CD4-positive, alpha-beta T cell treated with Interferon alpha-2 for 1 hour (primary cell): ENCODE measurements at regions not wholly inside any gene's neighbourhood (a gene's known extent, or its start where the extent isn't known, plus 50 kb on each side); places are given as distances from the start of the nearest gene placed in this dataset.
"Not testable (repeated sequence)": the region's sequence is repeated elsewhere in the genome, so short reads cannot be mapped to it uniquely, and the experiment has no call there.

ENCODE experiments used
- DNase-seq, 2 donors: peaks; one replicate each; pipeline ENCODE4 v3.0.0-alpha.2; 2020 to 2022

- no peak for DNase-seq
Observed at GRCh38 chr4:136001791-136002190, 1530.5 kb downstream of the PCDH18 start.

GRCh38 chr4:136000246-136000645, 1532.0 kb downstream of the PCDH18 start:
- no peak for DNase-seq

- DNase-seq, result no peak
Observed at GRCh38 chr4:135994360-135994759, 1537.9 kb downstream of the PCDH18 start.

- DNase-seq, result no peak
Observed at GRCh38 chr4:135976860-135977259, 1555.4 kb downstream of the PCDH18 start.

GRCh38 chr4:135966936-135967335, 1565.4 kb downstream of the PCDH18 start:
- no peak for DNase-seq

- no peak for DNase-seq
Observed at GRCh38 chr4:135963009-135963408, 1569.3 kb downstream of the PCDH18 start.

- no peak for DNase-seq
Observed at GRCh38 chr4:135949931-135950330, 1582.4 kb downstream of the PCDH18 start.

- no peak for DNase-seq
Observed at GRCh38 chr4:135948797-135949196, 1583.5 kb downstream of the PCDH18 start.

GRCh38 chr4:135941671-135942070, 1590.6 kb downstream of the PCDH18 start:
- DNase-seq, result no peak

GRCh38 chr4:135934026-135934425, 1598.3 kb downstream of the PCDH18 start:
- no peak for DNase-seq

- DNase-seq, result no peak
Observed at GRCh38 chr4:135927651-135928050, 1604.6 kb downstream of the PCDH18 start.

GRCh38 chr4:135921081-135921480, 1611.2 kb downstream of the PCDH18 start:
- no peak for DNase-seq

GRCh38 chr4:135917011-135917410, 1615.3 kb downstream of the PCDH18 start:
- no peak for DNase-seq

GRCh38 chr4:135900956-135901355, 1631.3 kb downstream of the PCDH18 start:
- no peak for DNase-seq

- not testable (repeated sequence) for DNase-seq
Observed at GRCh38 chr4:135864304-135864703, 1662.7 kb upstream of the PABPC4L start.

GRCh38 chr4:135840781-135841180, 1639.2 kb upstream of the PABPC4L start:
- DNase-seq, result no peak

- DNase-seq, result no peak
Observed at GRCh38 chr4:135839712-135840111, 1638.1 kb upstream of the PABPC4L start.

GRCh38 chr4:135838889-135839288, 1637.3 kb upstream of the PABPC4L start:
- DNase-seq, result no peak

- DNase-seq, result no peak
Observed at GRCh38 chr4:135834471-135834870, 1632.9 kb upstream of the PABPC4L start.

- no peak for DNase-seq
Observed at GRCh38 chr4:135833529-135833928, 1631.9 kb upstream of the PABPC4L start.

- DNase-seq, result no peak
Observed at GRCh38 chr4:135824759-135825296, 1623.2 kb upstream of the PABPC4L start.

GRCh38 chr4:135804785-135805184, 1603.2 kb upstream of the PABPC4L start:
- no peak for DNase-seq

GRCh38 chr4:135777361-135777760, 1575.8 kb upstream of the PABPC4L start:
- no peak for DNase-seq

- no peak for DNase-seq
Observed at GRCh38 chr4:135775909-135776308, 1574.3 kb upstream of the PABPC4L start.

GRCh38 chr4:135770505-135770904, 1568.9 kb upstream of the PABPC4L start:
- no peak for DNase-seq

GRCh38 chr4:135744928-135745327, 1543.3 kb upstream of the PABPC4L start:
- DNase-seq, result no peak
